Panc1 (cell line): ENCODE measurements at regions not wholly inside any gene's neighbourhood (a gene's known extent, or its start where the extent isn't known, plus 50 kb on each side); places are given as distances from the start of the nearest gene placed in this dataset.

Source experiments
- CTCF ChIP-seq: fragments of 450-650 bp; IDR thresholded peaks from 2 replicates; pipeline ENCODE4 v1.5.1; 2017; ENCODE audit warnings: mild to moderate bottlenecking
- POLR2AphosphoS5 ChIP-seq: IDR thresholded peaks from 2 replicates; pipeline ENCODE4 v1.6.1; 2012; ENCODE audit warnings: mild to moderate bottlenecking, low read depth, low read length, moderate library complexity
- REST ChIP-seq, 2 experiments: IDR thresholded peaks; 2 replicates each; pipeline ENCODE4 v1.6.1; 2011 to 2012; ENCODE audit warnings: low read depth in 2 of 2, control low read depth in 1 of 2, low read length in 1 of 2, mild to moderate bottlenecking in 1 of 2, moderate library complexity in 1 of 2; ENCODE audit not compliant: insufficient read depth in 1 of 2
- SIN3A ChIP-seq: IDR thresholded peaks from 2 replicates; pipeline ENCODE4 v1.6.1; 2012; ENCODE audit warnings: low read depth, mild to moderate bottlenecking, low read length, moderate library complexity, borderline replicate concordance; ENCODE audit not compliant: insufficient read depth
- TCF7L2 ChIP-seq: IDR thresholded peaks from 2 replicates; pipeline ENCODE4 v1.6.1; 2011; ENCODE audit warnings: mild to moderate bottlenecking, low read depth, low read length, inconsistent platforms

- no peak for TF ChIP-seq CTCF
- no peak for TF ChIP-seq POLR2AphosphoS5
- TF ChIP-seq REST (IDR thresholded peaks at IDR 0.05; ENCODE audit: insufficient read depth in 1 of 2, low read depth in 2 of 2, low read length in 1 of 2) = no peak
- TF ChIP-seq SIN3A = no peak
- TF ChIP-seq TCF7L2 = no peak
These were observed 341.6 kb downstream of the QKI start for GRCh38 chr6:163756079-163756478.
